Testis (tissue), 2 donors: ENCODE measurements at regions not wholly inside any gene's neighbourhood (a gene's known extent, or its start where the extent isn't known, plus 50 kb on each side); places are given as distances from the start of the nearest gene placed in this dataset.

Source experiments
- DNase-seq: peaks from one replicate; pipeline ENCODE4 v3.0.0-alpha.2; 2019
- H3K27ac ChIP-seq, 2 donors: fragments of 200-600 bp; sonication (generic); one replicate each; pipeline ENCODE4 v1.5.1; 2019
- H3K27me3 ChIP-seq: fragments of 200-600 bp; sonication (generic); one replicate; pipeline ENCODE4 v1.5.1; 2019
- H3K36me3 ChIP-seq: fragments of 200-600 bp; sonication (generic); one replicate; pipeline ENCODE4 v1.5.1; 2017; ENCODE audit warnings: low read depth; ENCODE audit errors: missing control alignments
- H3K4me1 ChIP-seq: fragments of 200-600 bp; sonication (generic); one replicate; pipeline ENCODE4 v1.5.1; 2019
- H3K4me3 ChIP-seq, 2 donors: fragments of 200-600 bp; sonication (generic); one replicate each; pipeline ENCODE4 v1.5.1; 2017 to 2019
- H3K9me3 ChIP-seq: fragments of 200-600 bp; sonication (generic); one replicate; pipeline ENCODE4 v1.5.1; 2017
- CTCF ChIP-seq, 3 experiments: fragments of 450-650 bp in 2 of 3; fragments of 200-600 bp in 1 of 3; sonication (generic) in 1 of 3; IDR thresholded peaks; one replicate each; pipeline ENCODE4 v1.5.1; 2016 to 2019; ENCODE audit warnings: antibody characterized with exemption in 3 of 3, mild to moderate bottlenecking in 2 of 3, moderate library complexity in 1 of 3
- POLR2A ChIP-seq: fragments of 450-650 bp; IDR thresholded peaks from one replicate; pipeline ENCODE4 v1.6.1; 2017; ENCODE audit warnings: antibody characterized with exemption, mild to moderate bottlenecking, moderate library complexity
- whole genome bisulfite sequencing, 2 donors: methylation state at CpG; one replicate each; pipeline ENCODE4 v1.1.5; 2018; 5-methylcytosine and 5-hydroxymethylcytosine counted together
- intact Hi-C: fragments of 100-400 bp; cut with DNase I; formaldehyde crosslinking; loops from one replicate; pipeline ENCODE4 v1.15.1; 2023; ENCODE audit warnings: low total_unique reads

- WGBS, 2 donors = 74 to 76% methylated on average over 23 of the region's 23 CpGs
- no peak for DNase-seq
- no peaks in the 10 kb centered on the region for H3K4me1 ChIP-seq
- intact Hi-C loops = no loop called here
- H3K27me3 ChIP-seq = no peaks in the 10 kb centered on the region
- no peak overlapping the region for H3K4me3 ChIP-seq
- no peak overlapping the region for H3K27ac ChIP-seq
- H3K36me3 ChIP-seq = no peaks in the 10 kb centered on the region
- TF ChIP-seq CTCF (IDR thresholded peaks at IDR 0.05) (no peak), POLR2A (no peak)
- no peaks in the 10 kb centered on the region for H3K9me3 ChIP-seq
These were observed 289.5 kb downstream of the IRX2 start for GRCh38 chr5:2461701-2462691.

- TF ChIP-seq POLR2A = no peak
- TF ChIP-seq CTCF (IDR thresholded peaks at IDR 0.05) = no peak
- Histone ChIP-seq H3K27ac (no peak overlapping the region), H3K4me3 (no peak overlapping the region), H3K27me3 (no peaks in the 10 kb centered on the region), H3K9me3 (no peaks in the 10 kb centered on the region), H3K36me3 (no peaks in the 10 kb centered on the region), H3K4me1 (no peaks in the 10 kb centered on the region)
- WGBS, 2 donors = 72 to 75% methylated on average over 3 of the region's 3 CpGs
- DNase-seq = no peak
- intact Hi-C loops = no loop called here
These were observed 291.4 kb downstream of the IRX2 start for GRCh38 chr5:2460098-2460497.

- intact Hi-C loops = no loop called here
- no peak overlapping the region for H3K27ac ChIP-seq
- H3K4me3 ChIP-seq = no peak overlapping the region
- TF ChIP-seq CTCF (IDR thresholded peaks at IDR 0.05) = no peak
- TF ChIP-seq POLR2A = no peak
- no peaks in the 10 kb centered on the region for H3K4me1 ChIP-seq
- no peaks in the 10 kb centered on the region for H3K27me3 ChIP-seq
- no peaks in the 10 kb centered on the region for H3K36me3 ChIP-seq
- no peaks in the 10 kb centered on the region for H3K9me3 ChIP-seq
- no peak for DNase-seq
- 29 to 39% methylated on average over 2 of the region's 2 CpGs for WGBS, 2 donors
These were observed 292.2 kb downstream of the IRX2 start for GRCh38 chr5:2459251-2459650.

- no peak for DNase-seq
- intact Hi-C loops = no loop called here
- H3K27ac ChIP-seq = no peak overlapping the region
- no peaks in the 10 kb centered on the region for H3K4me1 ChIP-seq
- no peaks in the 10 kb centered on the region for H3K36me3 ChIP-seq
- H3K27me3 ChIP-seq = no peaks in the 10 kb centered on the region
- no peak overlapping the region for H3K4me3 ChIP-seq
- TF ChIP-seq CTCF (IDR thresholded peaks at IDR 0.05) (no peak), POLR2A (no peak)
- WGBS, 2 donors = 83 to 93% methylated on average over 3 of the region's 3 CpGs
- H3K9me3 ChIP-seq = no peaks in the 10 kb centered on the region
These were observed 295.6 kb downstream of the IRX2 start for GRCh38 chr5:2455878-2456277.

- WGBS, 2 donors = 77 to 81% methylated on average over 5 of the region's 5 CpGs
- H3K27ac ChIP-seq = no peak overlapping the region
- no peak for TF ChIP-seq CTCF (IDR thresholded peaks at IDR 0.05)
- no peak for TF ChIP-seq POLR2A
These were observed 296.6 kb downstream of the IRX2 start for GRCh38 chr5:2454876-2455275.

More at GRCh38 chr5:2454876-2455275, 296.6 kb downstream of the IRX2 start:
- Histone ChIP-seq H3K4me3 (no peak overlapping the region), H3K27me3 (no peaks in the 10 kb centered on the region), H3K4me1 (no peaks in the 10 kb centered on the region), H3K9me3 (no peaks in the 10 kb centered on the region), H3K36me3 (no peaks in the 10 kb centered on the region)
- intact Hi-C loops = no loop called here
- DNase-seq = no peak
